GM18517 (cell line): ENCODE measurements at regions not wholly inside any gene's neighbourhood (a gene's known extent, or its start where the extent isn't known, plus 50 kb on each side); places are given as distances from the start of the nearest gene placed in this dataset.

Experiments
- ATAC-seq: cut with Tn5 transposase; IDR thresholded peaks from one replicate; pipeline ENCODE4 v1.9.1; 2021; ENCODE audit warnings: mild to moderate bottlenecking, moderate library complexity; ENCODE audit not compliant: unreplicated experiment

GRCh38 chr2:65663831-65664407, 231.5 kb upstream of the SPRED2 start:
- ATAC-seq, result no peak

- ATAC-seq, result no peak
These were observed 230.4 kb upstream of the SPRED2 start for GRCh38 chr2:65662654-65663432.

- no peak for ATAC-seq
These were observed 229.7 kb upstream of the SPRED2 start for GRCh38 chr2:65661980-65662653.

GRCh38 chr2:65660340-65660739, 227.9 kb upstream of the SPRED2 start:
- ATAC-seq, result no peak

GRCh38 chr2:65658881-65659280, 226.5 kb upstream of the SPRED2 start:
- ATAC-seq, result no peak

GRCh38 chr2:65658266-65658665, 225.9 kb upstream of the SPRED2 start:
- no peak for ATAC-seq

- no peak for ATAC-seq
These were observed 223.8 kb upstream of the SPRED2 start for GRCh38 chr2:65656160-65656718.

- no peak for ATAC-seq
These were observed 222.6 kb upstream of the SPRED2 start for GRCh38 chr2:65655000-65655399.

- no peak for ATAC-seq
These were observed 222.1 kb upstream of the SPRED2 start for GRCh38 chr2:65654496-65654895.

GRCh38 chr2:65652066-65652465, 219.7 kb upstream of the SPRED2 start:
- no peak for ATAC-seq

- ATAC-seq, result no peak
These were observed 217.6 kb upstream of the SPRED2 start for GRCh38 chr2:65649811-65650589.

GRCh38 chr2:65647249-65647842, 214.9 kb upstream of the SPRED2 start:
- ATAC-seq, result no peak

GRCh38 chr2:65640793-65641103, 208.3 kb upstream of the SPRED2 start:
- no peak for ATAC-seq

GRCh38 chr2:65639156-65639864, 206.9 kb upstream of the SPRED2 start:
- ATAC-seq, result no peak

- ATAC-seq, result no peak
These were observed 206.0 kb upstream of the SPRED2 start for GRCh38 chr2:65638443-65638842.

GRCh38 chr2:65636813-65637483, 204.5 kb upstream of the SPRED2 start:
- ATAC-seq, result no peak

GRCh38 chr2:65636024-65636423, 203.6 kb upstream of the SPRED2 start:
- no peak for ATAC-seq

- ATAC-seq, result no peak
These were observed 201.9 kb upstream of the SPRED2 start for GRCh38 chr2:65634304-65634703.

- ATAC-seq, result no peak
These were observed 198.2 kb upstream of the SPRED2 start for GRCh38 chr2:65630643-65631042.

GRCh38 chr2:65628156-65628555, 195.8 kb upstream of the SPRED2 start:
- no peak for ATAC-seq
